ENCODE measurements at regions not wholly inside any gene's neighbourhood (a gene's known extent, or its start where the extent isn't known, plus 50 kb on each side); places are given as distances from the start of the nearest gene placed in this dataset.

DNA sequence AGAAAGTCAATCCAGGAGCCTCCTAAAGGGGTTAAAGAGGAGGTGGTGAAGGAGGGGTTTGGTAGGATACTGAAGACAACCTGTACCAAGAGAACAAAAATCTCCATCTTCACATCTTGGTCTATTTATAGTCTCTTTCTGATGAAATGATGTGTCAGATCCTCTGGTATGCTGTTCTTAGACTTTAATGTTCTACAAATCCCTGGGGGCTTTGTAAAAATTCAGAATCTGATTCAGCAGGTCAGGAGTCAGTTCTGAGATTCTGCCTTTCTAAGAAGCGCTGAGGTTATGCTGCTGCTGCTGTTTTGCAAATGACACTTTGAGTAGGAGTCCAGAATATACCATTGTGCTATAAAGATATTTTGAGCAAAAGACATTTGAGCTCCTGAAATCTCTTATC, 172.9 kb upstream of the GLRA2 start:
- Histone ChIP-seq H2AK5ac (ENCODE audit: insufficient read length, low read length) (no peak overlapping the region), H3K27me3 (ENCODE audit: insufficient read depth, low read length) (no peaks in the 10 kb centered on the region), H2BK12ac (ENCODE audit: insufficient read length, low read depth, low read length) (no peak overlapping the region), H4K91ac (ENCODE audit: insufficient read length, low read depth, low read length) (no peak overlapping the region), H3K9ac (ENCODE audit: extremely low read depth, insufficient read length, low read length) (no peak overlapping the region), H3K4me1 (ENCODE audit: insufficient read depth, low read length) (peaks cover under 1% of the 10 kb centered on the region; the same call in 1 of the 2 replicates), H3K79me2 (ENCODE audit: insufficient read depth, low read length) (no peaks in the 10 kb centered on the region), H3K23ac (ENCODE audit: insufficient read length, low read depth, low read length) (no peak overlapping the region), H3K56ac (ENCODE audit: insufficient read length, low read depth, low read length) (no peak overlapping the region), H3K14ac (ENCODE audit: insufficient read depth, low read length) (no peak overlapping the region), H3K4ac (ENCODE audit: low read depth, low read length) (no peak overlapping the region), H2BK5ac (ENCODE audit: insufficient read length, low read length) (no peak overlapping the region), H2BK120ac (ENCODE audit: low read depth, low read length, poor library complexity, severe bottlenecking) (no peak overlapping the region), H2BK20ac (ENCODE audit: low read depth, low read length, poor library complexity, severe bottlenecking) (no peak overlapping the region), H4K5ac (ENCODE audit: insufficient read length, low read depth, low read length) (no peak overlapping the region), H3T11ph (ENCODE audit: low read length) (no peak overlapping the region), H3K9me3 (ENCODE audit: control insufficient read depth, low read depth, low read length) (no peaks in the 10 kb centered on the region), H2AFZ (ENCODE audit: low read length) (no peak overlapping the region), H3K79me1 (ENCODE audit: insufficient read depth, low read depth, low read length, poor library complexity, severe bottlenecking) (no peaks in the 10 kb centered on the region), H4K20me1 (ENCODE audit: control insufficient read depth, insufficient read depth, insufficient read length) (no peaks in the 10 kb centered on the region), H4K8ac (replicated peaks; ENCODE audit: insufficient read length, low read depth, low read length) (no peak overlapping the region), H2BK15ac (ENCODE audit: low read depth, low read length) (no peak overlapping the region), H3K23me2 (ENCODE audit: insufficient read length, low read depth, low read length, poor library complexity, severe bottlenecking) (no peaks in the 10 kb centered on the region), H3K4me2 (ENCODE audit: insufficient read depth, insufficient read length, low read length) (no peak overlapping the region), H3K18ac (ENCODE audit: insufficient read length, low read depth, low read length) (no peak overlapping the region), H3K27ac (ENCODE audit: insufficient read length, low read depth, low read length) (no peak overlapping the region)
- H3K4me1 Mint-ChIP-seq, result peaks cover 23 to 27% of the 10 kb centered on the region in 2 experiments
- no peaks in the 10 kb centered on the region for H3K27me3 Mint-ChIP-seq (ENCODE audit: low read depth)
- TF ChIP-seq, protein P1, sequence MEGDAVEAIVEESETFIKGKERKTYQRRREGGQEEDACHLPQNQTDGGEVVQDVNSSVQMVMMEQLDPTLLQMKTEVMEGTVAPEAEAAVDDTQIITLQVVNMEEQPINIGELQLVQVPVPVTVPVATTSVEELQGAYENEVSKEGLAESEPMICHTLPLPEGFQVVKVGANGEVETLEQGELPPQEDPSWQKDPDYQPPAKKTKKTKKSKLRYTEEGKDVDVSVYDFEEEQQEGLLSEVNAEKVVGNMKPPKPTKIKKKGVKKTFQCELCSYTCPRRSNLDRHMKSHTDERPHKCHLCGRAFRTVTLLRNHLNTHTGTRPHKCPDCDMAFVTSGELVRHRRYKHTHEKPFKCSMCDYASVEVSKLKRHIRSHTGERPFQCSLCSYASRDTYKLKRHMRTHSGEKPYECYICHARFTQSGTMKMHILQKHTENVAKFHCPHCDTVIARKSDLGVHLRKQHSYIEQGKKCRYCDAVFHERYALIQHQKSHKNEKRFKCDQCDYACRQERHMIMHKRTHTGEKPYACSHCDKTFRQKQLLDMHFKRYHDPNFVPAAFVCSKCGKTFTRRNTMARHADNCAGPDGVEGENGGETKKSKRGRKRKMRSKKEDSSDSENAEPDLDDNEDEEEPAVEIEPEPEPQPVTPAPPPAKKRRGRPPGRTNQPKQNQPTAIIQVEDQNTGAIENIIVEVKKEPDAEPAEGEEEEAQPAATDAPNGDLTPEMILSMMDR (conservative IDR thresholded peaks at IDR 0.05), result no peak
- DNase-seq, result no peak
- WGBS (ENCODE audit: extremely low coverage, insufficient read length, low lambda C conversion rate), result no CpG with 5 or more reads among the region's 1 CpG
- H3K27ac Mint-ChIP-seq, result no peak overlapping the region
- peaks cover 55 to 73% of the 10 kb centered on the region in 2 experiments for H3K9me3 Mint-ChIP-seq
- no peak overlapping the region for H3K4me3 Mint-ChIP-seq
- H3K36me3 Mint-ChIP-seq (ENCODE audit: insufficient read depth in 1 of 3, low read depth in 3 of 3), result peaks cover 12 to 13% (median 12%) of the 10 kb centered on the region in 3 experiments
